ENCODE measurements at regions not wholly inside any gene's neighbourhood (a gene's known extent, or its start where the extent isn't known, plus 50 kb on each side); places are given as distances from the start of the nearest gene placed in this dataset.

DNA sequence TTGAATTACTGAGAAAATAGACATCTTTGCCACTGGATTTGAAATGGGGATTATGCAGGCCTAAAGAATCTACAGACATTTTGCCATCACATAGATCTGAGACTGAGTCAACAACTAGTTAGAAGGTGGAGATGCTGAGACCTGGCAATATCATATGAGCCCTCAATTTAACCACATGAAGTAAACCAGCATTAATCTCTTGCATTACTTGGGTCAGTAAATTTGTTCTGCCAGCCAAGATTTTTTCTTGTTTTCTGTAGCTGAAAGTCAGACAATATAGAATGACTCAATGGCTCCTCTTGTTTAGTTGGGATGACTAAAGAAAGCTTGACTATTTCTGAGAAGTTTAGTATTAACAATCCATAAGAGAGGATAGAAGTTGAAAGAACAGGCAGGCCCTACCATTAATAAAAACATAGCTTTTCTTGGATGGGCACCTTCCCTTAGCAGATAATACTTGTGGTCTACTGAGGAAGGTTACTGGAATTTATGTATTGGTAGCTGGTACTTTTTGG is 396.7 kb upstream of the SORCS1 start:
- H3K36me3 ChIP-seq: no peaks in the 10 kb centered on the region
- no peak overlapping the region for H3K4me3 ChIP-seq (ENCODE audit: low read depth in 1 of 2, low read length in 1 of 2)
- H3K27ac ChIP-seq: no peak overlapping the region
- H3K9me3 ChIP-seq: no peaks in the 10 kb centered on the region
- no peaks in the 10 kb centered on the region for H3K4me1 ChIP-seq (ENCODE audit: control insufficient read depth in 1 of 2, insufficient read depth in 1 of 2, low read depth in 1 of 2, low read length in 1 of 2)
- no peaks in the 10 kb centered on the region for H3K27me3 ChIP-seq
- TF ChIP-seq, protein P1, sequence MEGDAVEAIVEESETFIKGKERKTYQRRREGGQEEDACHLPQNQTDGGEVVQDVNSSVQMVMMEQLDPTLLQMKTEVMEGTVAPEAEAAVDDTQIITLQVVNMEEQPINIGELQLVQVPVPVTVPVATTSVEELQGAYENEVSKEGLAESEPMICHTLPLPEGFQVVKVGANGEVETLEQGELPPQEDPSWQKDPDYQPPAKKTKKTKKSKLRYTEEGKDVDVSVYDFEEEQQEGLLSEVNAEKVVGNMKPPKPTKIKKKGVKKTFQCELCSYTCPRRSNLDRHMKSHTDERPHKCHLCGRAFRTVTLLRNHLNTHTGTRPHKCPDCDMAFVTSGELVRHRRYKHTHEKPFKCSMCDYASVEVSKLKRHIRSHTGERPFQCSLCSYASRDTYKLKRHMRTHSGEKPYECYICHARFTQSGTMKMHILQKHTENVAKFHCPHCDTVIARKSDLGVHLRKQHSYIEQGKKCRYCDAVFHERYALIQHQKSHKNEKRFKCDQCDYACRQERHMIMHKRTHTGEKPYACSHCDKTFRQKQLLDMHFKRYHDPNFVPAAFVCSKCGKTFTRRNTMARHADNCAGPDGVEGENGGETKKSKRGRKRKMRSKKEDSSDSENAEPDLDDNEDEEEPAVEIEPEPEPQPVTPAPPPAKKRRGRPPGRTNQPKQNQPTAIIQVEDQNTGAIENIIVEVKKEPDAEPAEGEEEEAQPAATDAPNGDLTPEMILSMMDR (IDR thresholded peaks at IDR 0.05): no peak

DNA sequence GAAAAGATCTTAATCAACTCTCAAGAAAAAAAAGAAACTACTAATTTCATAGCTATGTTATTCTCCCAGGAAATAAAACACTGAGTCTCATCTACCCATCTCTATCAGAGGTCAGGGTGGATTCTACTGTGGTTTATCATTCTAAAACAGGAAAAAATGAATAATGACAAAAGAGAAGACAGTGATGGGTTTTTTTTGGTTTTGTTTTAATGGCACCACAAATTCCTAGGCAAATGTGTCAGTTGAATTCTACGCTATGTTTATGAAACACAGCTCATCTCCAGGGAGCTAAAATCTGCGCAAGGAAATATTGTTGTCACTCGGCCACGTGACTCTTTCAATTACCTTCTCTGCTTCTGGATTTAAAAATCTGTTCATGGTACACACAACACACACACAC is 393.4 kb upstream of the SORCS1 start:
- Histone ChIP-seq H3K9me3 (no peaks in the 10 kb centered on the region), H3K4me3 (ENCODE audit: low read depth in 1 of 2, low read length in 1 of 2) (no peak overlapping the region), H3K27ac (no peak overlapping the region), H3K4me1 (ENCODE audit: control insufficient read depth in 1 of 2, insufficient read depth in 1 of 2, low read depth in 1 of 2, low read length in 1 of 2) (no peaks in the 10 kb centered on the region), H3K27me3 (no peaks in the 10 kb centered on the region), H3K36me3 (no peaks in the 10 kb centered on the region)
- TF ChIP-seq, protein P1 (IDR thresholded peaks at IDR 0.05): no peak

DNA sequence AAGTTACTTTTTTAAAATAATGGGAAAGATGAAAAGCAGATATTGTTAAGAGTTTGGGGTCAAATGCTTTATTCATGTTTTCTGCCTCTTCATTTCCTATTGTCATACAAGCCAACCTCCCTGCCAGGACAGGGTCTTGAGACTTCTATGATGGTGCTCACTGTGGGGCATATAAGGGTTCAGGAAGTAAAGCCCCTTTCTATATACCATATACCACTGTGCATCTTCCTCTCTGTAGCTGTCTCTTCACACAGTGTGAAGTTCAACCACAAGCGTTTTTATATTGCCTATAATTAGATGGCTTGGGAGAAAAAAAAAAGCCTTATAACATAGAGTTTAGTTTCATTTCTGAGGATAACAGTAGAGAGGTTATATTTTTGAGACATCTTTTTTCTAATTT is 389.8 kb upstream of the SORCS1 start:
- TF ChIP-seq, protein P1 (IDR thresholded peaks at IDR 0.05): no peak
- Histone ChIP-seq H3K27ac (no peak overlapping the region), H3K27me3 (no peaks in the 10 kb centered on the region), H3K4me1 (ENCODE audit: control insufficient read depth in 1 of 2, insufficient read depth in 1 of 2, low read depth in 1 of 2, low read length in 1 of 2) (no peaks in the 10 kb centered on the region), H3K4me3 (ENCODE audit: low read depth in 1 of 2, low read length in 1 of 2) (no peak overlapping the region), H3K9me3 (no peaks in the 10 kb centered on the region), H3K36me3 (no peaks in the 10 kb centered on the region)

DNA sequence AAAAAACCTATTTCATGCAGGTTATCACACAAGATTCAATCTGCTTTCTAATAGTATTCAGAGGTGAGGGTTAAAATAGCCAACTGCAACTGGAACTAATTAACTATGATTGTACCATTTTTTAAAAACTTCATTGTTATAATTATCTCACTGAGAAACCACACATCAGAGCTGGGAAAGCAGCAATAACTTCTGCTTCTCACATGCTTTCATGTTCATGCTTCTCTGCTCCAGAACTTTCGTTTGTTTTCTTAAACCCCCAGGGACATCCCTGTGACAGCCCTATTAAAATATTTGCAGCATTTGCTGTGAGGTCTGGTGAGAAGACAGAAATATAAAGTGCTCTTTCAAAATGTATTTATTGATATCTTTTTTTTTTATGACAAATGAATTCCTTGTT is 389.0 kb upstream of the SORCS1 start:
- Histone ChIP-seq H3K27ac (no peak overlapping the region), H3K9me3 (no peaks in the 10 kb centered on the region), H3K36me3 (no peaks in the 10 kb centered on the region), H3K4me3 (ENCODE audit: low read depth in 1 of 2, low read length in 1 of 2) (no peak overlapping the region), H3K27me3 (no peaks in the 10 kb centered on the region), H3K4me1 (ENCODE audit: control insufficient read depth in 1 of 2, insufficient read depth in 1 of 2, low read depth in 1 of 2, low read length in 1 of 2) (no peaks in the 10 kb centered on the region)
- TF ChIP-seq, protein P1 (IDR thresholded peaks at IDR 0.05): no peak

DNA sequence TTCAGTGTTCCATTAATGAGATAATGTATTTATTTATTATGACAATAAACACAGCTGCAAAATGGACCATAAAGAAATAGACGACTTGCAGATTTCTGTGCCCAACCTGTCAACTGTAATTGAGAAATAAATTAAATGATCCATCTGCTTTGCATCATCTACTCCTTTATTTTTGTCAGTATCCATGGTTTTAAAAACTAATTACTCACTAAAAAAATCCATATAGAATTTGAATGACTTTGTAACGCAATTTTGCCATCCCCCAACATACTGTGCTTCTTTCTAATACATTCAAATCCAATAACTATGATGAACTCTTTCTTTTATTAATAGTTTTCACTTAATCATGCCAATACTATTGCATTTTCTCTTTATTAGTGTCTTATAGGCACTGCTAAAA is 388.5 kb upstream of the SORCS1 start:
- H3K36me3 ChIP-seq: no peaks in the 10 kb centered on the region
- H3K4me1 ChIP-seq (ENCODE audit: control insufficient read depth in 1 of 2, insufficient read depth in 1 of 2, low read depth in 1 of 2, low read length in 1 of 2): no peaks in the 10 kb centered on the region
- TF ChIP-seq, protein P1 (IDR thresholded peaks at IDR 0.05): no peak
- no peak overlapping the region for H3K4me3 ChIP-seq (ENCODE audit: low read depth in 1 of 2, low read length in 1 of 2)
- no peaks in the 10 kb centered on the region for H3K27me3 ChIP-seq
- H3K27ac ChIP-seq: no peak overlapping the region
- no peaks in the 10 kb centered on the region for H3K9me3 ChIP-seq

DNA sequence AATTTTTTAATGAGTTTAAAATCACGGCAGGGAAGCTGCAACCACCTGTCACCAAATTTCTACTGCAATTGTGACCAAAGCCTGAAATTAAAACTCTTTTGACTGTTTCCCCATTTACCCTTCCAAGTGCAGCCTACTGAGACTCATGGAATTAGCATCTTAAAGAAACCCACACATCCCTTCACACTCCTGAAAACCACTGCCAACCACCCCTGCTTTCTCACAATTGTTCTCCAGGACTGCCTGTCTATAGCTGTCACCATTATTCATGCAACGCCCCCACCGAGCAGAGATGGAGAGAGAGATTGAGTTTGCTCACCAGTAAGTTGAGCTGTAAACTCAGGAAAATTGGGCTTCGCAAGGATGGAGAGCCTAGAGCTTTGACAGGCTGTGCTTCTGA is 383.8 kb upstream of the SORCS1 start:
- Histone ChIP-seq H3K4me1 (ENCODE audit: control insufficient read depth in 1 of 2, insufficient read depth in 1 of 2, low read depth in 1 of 2, low read length in 1 of 2) (no peaks in the 10 kb centered on the region), H3K27me3 (no peaks in the 10 kb centered on the region), H3K4me3 (ENCODE audit: low read depth in 1 of 2, low read length in 1 of 2) (no peak overlapping the region), H3K36me3 (no peaks in the 10 kb centered on the region), H3K9me3 (no peaks in the 10 kb centered on the region), H3K27ac (no peak overlapping the region)
- TF ChIP-seq, protein P1 (IDR thresholded peaks at IDR 0.05): no peak
